Neural progenitor cell (in vitro differentiated cells): ENCODE measurements at regions not wholly inside any gene's neighbourhood (a gene's known extent, or its start where the extent isn't known, plus 50 kb on each side); places are given as distances from the start of the nearest gene placed in this dataset.

Source experiments
- DNase-seq: peaks from one replicate; pipeline ENCODE4 v3.0.0-alpha.2; 2016; ENCODE audit warnings: low spot score
- H2AFZ ChIP-seq: fragments of 200-600 bp; sonication (generic); replicated peaks from 2 replicates; pipeline ENCODE4 v1.6.1; 2016; ENCODE audit warnings: antibody characterized with exemption
- H3F3A ChIP-seq: fragments of 200-600 bp; sonication (generic); 2 replicates; pipeline ENCODE4 v1.6.1; 2016; ENCODE audit warnings: antibody characterized with exemption, low read depth
- H3K27ac ChIP-seq: fragments of 200-600 bp; sonication (generic); 2 replicates; pipeline ENCODE4 v1.5.1; 2016; ENCODE audit warnings: mild to moderate bottlenecking
- H3K27me3 ChIP-seq: fragments of 200-600 bp; sonication (generic); 2 replicates; pipeline ENCODE4 v1.6.1; 2016; ENCODE audit warnings: mild to moderate bottlenecking, moderate library complexity
- H3K36me3 ChIP-seq: fragments of 200-600 bp; sonication (generic); 2 replicates; pipeline ENCODE4 v1.5.1; 2016
- H3K4me1 ChIP-seq: fragments of 200-600 bp; sonication (generic); 2 replicates; pipeline ENCODE4 v1.6.1; 2016; ENCODE audit warnings: mixed run types
- H3K4me2 ChIP-seq: fragments of 200-600 bp; sonication (generic); 2 replicates; pipeline ENCODE4 v1.6.1; 2016
- H3K4me3 ChIP-seq: fragments of 200-600 bp; sonication (generic); 2 replicates; pipeline ENCODE4 v1.5.1; 2016
- H3K79me2 ChIP-seq: fragments of 200-600 bp; sonication (generic); 2 replicates; pipeline ENCODE4 v1.6.1; 2016; ENCODE audit warnings: low read depth
- H3K9ac ChIP-seq: fragments of 200-600 bp; sonication (generic); 2 replicates; pipeline ENCODE4 v1.6.1; 2016
- H3K9me3 ChIP-seq: fragments of 200-600 bp; sonication (generic); 2 replicates; pipeline ENCODE4 v1.5.1; 2016; ENCODE audit warnings: low read depth
- H4K20me1 ChIP-seq: fragments of 200-600 bp; sonication (generic); 2 replicates; pipeline ENCODE4 v1.6.1; 2016; ENCODE audit warnings: low read depth
- H3K27ac Mint-ChIP-seq: 3 replicates; pipeline ENCODE4 v1.8.0; 2021; ENCODE audit warnings: mixed read lengths
- H3K27me3 Mint-ChIP-seq: 2 replicates; pipeline ENCODE4 v1.8.0; 2022; ENCODE audit warnings: low read depth, mild to moderate bottlenecking, inconsistent platforms, moderate library complexity, mixed read lengths; ENCODE audit not compliant: insufficient read depth
- H3K36me3 Mint-ChIP-seq: 3 replicates; pipeline ENCODE4 v1.8.0; 2021; ENCODE audit warnings: mixed read lengths
- H3K4me1 Mint-ChIP-seq: 3 replicates; pipeline ENCODE4 v1.8.0; 2021; ENCODE audit warnings: mixed read lengths
- H3K4me3 Mint-ChIP-seq: 3 replicates; pipeline ENCODE4 v1.8.0; 2021; ENCODE audit warnings: mild to moderate bottlenecking, moderate library complexity, mixed read lengths
- H3K9me3 Mint-ChIP-seq: 3 replicates; pipeline ENCODE4 v1.8.0; 2020; ENCODE audit warnings: mixed read lengths
- CTCF ChIP-seq: fragments of 200-600 bp; sonication (generic); IDR thresholded peaks from 2 replicates; pipeline ENCODE4 v1.5.1; 2017; ENCODE audit warnings: antibody characterized with exemption, mild to moderate bottlenecking
- EZH2 ChIP-seq: fragments of 200-600 bp; sonication (generic); IDR thresholded peaks from 2 replicates; pipeline ENCODE4 v1.6.1; 2017; ENCODE audit warnings: antibody characterized with exemption, mild to moderate bottlenecking, moderate library complexity
- EZH2phosphoT487 ChIP-seq: fragments of 200-600 bp; sonication (generic); IDR thresholded peaks from 2 replicates; pipeline ENCODE4 v1.6.1; 2017; ENCODE audit warnings: antibody characterized with exemption

- no peak overlapping the region for H3K9ac ChIP-seq
- no peak overlapping the region for H3K27ac ChIP-seq
- Mint-ChIP-seq H3K36me3 (peaks cover 2% of the 10 kb centered on the region), H3K4me3 (no peak overlapping the region), H3K4me1 (peaks cover 5% of the 10 kb centered on the region), H3K9me3 (peaks cover 9% of the 10 kb centered on the region), H3K27me3 (no peaks in the 10 kb centered on the region), H3K27ac (no peak overlapping the region)
- H3K27me3 ChIP-seq: no peaks in the 10 kb centered on the region
- TF ChIP-seq CTCF (no peak), EZH2 (no peak), EZH2phosphoT487 (no peak)
- H2AFZ ChIP-seq: no peak overlapping the region
- no peaks in the 10 kb centered on the region for H3K36me3 ChIP-seq
- H3K79me2 ChIP-seq: no peaks in the 10 kb centered on the region
- no peaks in the 10 kb centered on the region for H3K9me3 ChIP-seq
- H3K4me3 ChIP-seq: no peak overlapping the region
- H3K4me1 ChIP-seq: no peaks in the 10 kb centered on the region
- H4K20me1 ChIP-seq: no peaks in the 10 kb centered on the region
- DNase-seq: no peak
- no peaks in the 10 kb centered on the region for H3F3A ChIP-seq
- H3K4me2 ChIP-seq: no peak overlapping the region
These were observed 155.4 kb upstream of the PARD3B start for GRCh38 chr2:204389856-204390255.

GRCh38 chr2:204395539-204395938, 149.7 kb upstream of the PARD3B start:
- Histone ChIP-seq H3K27ac (no peak overlapping the region), H2AFZ (no peak overlapping the region), H3K9ac (no peak overlapping the region), H3K4me1 (no peaks in the 10 kb centered on the region), H3K36me3 (no peaks in the 10 kb centered on the region), H3K4me2 (no peak overlapping the region), H3K79me2 (no peaks in the 10 kb centered on the region), H3K4me3 (no peak overlapping the region), H4K20me1 (no peaks in the 10 kb centered on the region), H3K9me3 (no peaks in the 10 kb centered on the region), H3F3A (no peaks in the 10 kb centered on the region), H3K27me3 (no peaks in the 10 kb centered on the region)
- Mint-ChIP-seq H3K27ac (no peak overlapping the region), H3K27me3 (no peaks in the 10 kb centered on the region), H3K9me3 (peaks cover 6% of the 10 kb centered on the region), H3K36me3 (no peaks in the 10 kb centered on the region), H3K4me3 (no peak overlapping the region), H3K4me1 (no peaks in the 10 kb centered on the region)
- DNase-seq: no peak
- TF ChIP-seq EZH2 (no peak), CTCF (no peak), EZH2phosphoT487 (no peak)

GRCh38 chr2:204401114-204401513, 144.2 kb upstream of the PARD3B start:
- H3K4me3 Mint-ChIP-seq: no peak overlapping the region
- no peaks in the 10 kb centered on the region for H3K4me1 Mint-ChIP-seq
- no peak overlapping the region for H2AFZ ChIP-seq
- DNase-seq: no peak
- peaks cover 2% of the 10 kb centered on the region for H3K9me3 Mint-ChIP-seq
- no peaks in the 10 kb centered on the region for H3K4me1 ChIP-seq
- H4K20me1 ChIP-seq: no peaks in the 10 kb centered on the region
- H3K27ac ChIP-seq: no peak overlapping the region
- H3K9ac ChIP-seq: no peak overlapping the region
- no peak for TF ChIP-seq EZH2
- no peak for TF ChIP-seq CTCF
- no peak for TF ChIP-seq EZH2phosphoT487
- H3K27ac Mint-ChIP-seq: no peak overlapping the region
- no peak overlapping the region for H3K4me2 ChIP-seq
- no peak overlapping the region for H3K4me3 ChIP-seq
- no peaks in the 10 kb centered on the region for H3K27me3 Mint-ChIP-seq
- H3K36me3 Mint-ChIP-seq: no peaks in the 10 kb centered on the region
- no peaks in the 10 kb centered on the region for H3K36me3 ChIP-seq
- no peaks in the 10 kb centered on the region for H3K79me2 ChIP-seq
- H3K9me3 ChIP-seq: no peaks in the 10 kb centered on the region
- H3K27me3 ChIP-seq: no peaks in the 10 kb centered on the region
- no peaks in the 10 kb centered on the region for H3F3A ChIP-seq
